Stomach (tissue), 8 donors: ENCODE measurements at regions not wholly inside any gene's neighbourhood (a gene's known extent, or its start where the extent isn't known, plus 50 kb on each side); places are given as distances from the start of the nearest gene placed in this dataset.

Source experiments
- DNase-seq, 2 donors: peaks; one replicate each; pipeline versions ENCODE4 v3.0.0 to v3.0.0-alpha.2; 2013 to 2019
- H3K27ac ChIP-seq, 5 donors: fragments of 200-600 bp in 4 of 5; sonication (generic) in 4 of 5; one replicate each; pipeline ENCODE4 v1.5.1; 2013 to 2019; ENCODE audit warnings: mild to moderate bottlenecking in 1 of 5, moderate library complexity in 1 of 5
- H3K27me3 ChIP-seq, 3 donors: fragments of 200-600 bp; sonication (generic); one replicate each; pipeline ENCODE4 v1.5.1; 2017 to 2019; ENCODE audit warnings: mixed run types in 1 of 3
- H3K36me3 ChIP-seq, 4 donors: fragments of 200-600 bp; sonication (generic); 1 replicate in 3 of 4; 2 replicates in 1 of 4; pipeline ENCODE4 v1.5.1; 2016 to 2019
- H3K4me1 ChIP-seq, 4 donors: fragments of 200-600 bp; sonication (generic); one replicate each; pipeline ENCODE4 v1.5.1; 2016 to 2019
- H3K4me3 ChIP-seq, 4 donors: fragments of 200-600 bp; sonication (generic) in 3 of 4; one replicate each; pipeline ENCODE4 v1.5.1; 2016 to 2019; ENCODE audit warnings: mild to moderate bottlenecking in 1 of 4
- H3K9me3 ChIP-seq, 4 donors: fragments of 200-600 bp; sonication (generic); one replicate each; pipeline ENCODE4 v1.5.1; 2016 to 2019
- CTCF ChIP-seq, 7 experiments: fragments of 450-650 bp in 4 of 7; fragments of 200-600 bp in 3 of 7; sonication (generic) in 3 of 7; IDR thresholded peaks; one replicate each; pipeline ENCODE4 v1.5.1; 2016 to 2019; ENCODE audit warnings: antibody characterized with exemption in 7 of 7, control low read depth in 2 of 7, mild to moderate bottlenecking in 1 of 7
- EP300 ChIP-seq: sonication (generic); formaldehyde crosslinking; IDR thresholded peaks from one replicate; pipeline ENCODE4 v1.6.1; 2017; ENCODE audit warnings: antibody characterized with exemption
- POLR2A ChIP-seq, 4 donors: fragments of 450-650 bp; IDR thresholded peaks; one replicate each; pipeline ENCODE4 v1.6.1; 2016; ENCODE audit warnings: antibody characterized with exemption in 4 of 4, control low read depth in 2 of 4, mild to moderate bottlenecking in 1 of 4, moderate library complexity in 1 of 4
- POLR2AphosphoS5 ChIP-seq, 3 donors: sonication (generic); formaldehyde crosslinking; IDR thresholded peaks; one replicate each; pipeline ENCODE4 v1.6.1; 2016; ENCODE audit warnings: antibody characterized with exemption in 3 of 3
- WGBS, 5 donors: extraction: QIAGEN DNeasy Blood & Tissue Kit in 3 of 5; methylation state at CpG; one replicate each; pipeline versions ENCODE4 v1.1.5 to v1.1.7; 2013 to 2018; 5-methylcytosine and 5-hydroxymethylcytosine counted together
- intact Hi-C: fragments of 100-400 bp; cut with DNase I; formaldehyde crosslinking; loops from one replicate; pipeline ENCODE4 v1.15.1; 2023; ENCODE audit warnings: low total_unique reads
- donor health status: healthy with polysubstance abuse.
- donor health status: Bipolar disorder and iron deficiency.
- donor health status: healthy.

- Histone ChIP-seq H3K9me3 (no peaks in the 10 kb centered on the region), H3K27ac (no peak overlapping the region), H3K4me3 (no peak overlapping the region), H3K4me1 (peaks cover 0 to 5% (median under 1%) of the 10 kb centered on the region in 4 donors), H3K36me3 (no peaks in the 10 kb centered on the region), H3K27me3 (no peaks in the 10 kb centered on the region)
- WGBS, 5 donors: 67 to 81% (median 73%) methylated on average over 4 of the region's 4 CpGs
- TF ChIP-seq POLR2A (IDR thresholded peaks at IDR 0.05) (no peak), POLR2AphosphoS5 (IDR thresholded peaks at IDR 0.05) (no peak)
- intact Hi-C loops: no loop called here
- DNase-seq: no peak
Measured at GRCh38 chr2:136219963-136220362, 102.0 kb upstream of the CXCR4 start.

- Histone ChIP-seq H3K36me3 (no peaks in the 10 kb centered on the region), H3K27me3 (no peaks in the 10 kb centered on the region), H3K9me3 (no peaks in the 10 kb centered on the region), H3K4me1 (peaks cover 0 to 8% (median 6%) of the 10 kb centered on the region in 4 donors), H3K27ac (no peak overlapping the region), H3K4me3 (no peak overlapping the region)
- WGBS, 5 donors: 75 to 81% (median 80%) methylated on average over 6 of the region's 6 CpGs
- no peak for TF ChIP-seq POLR2AphosphoS5 (IDR thresholded peaks at IDR 0.05)
- no peak for TF ChIP-seq EP300
- TF ChIP-seq POLR2A (IDR thresholded peaks at IDR 0.05): no peak
- intact Hi-C loops: no loop called here
- DNase-seq: no peak
Measured at GRCh38 chr2:136219341-136219740, 101.4 kb upstream of the CXCR4 start.

DNA sequence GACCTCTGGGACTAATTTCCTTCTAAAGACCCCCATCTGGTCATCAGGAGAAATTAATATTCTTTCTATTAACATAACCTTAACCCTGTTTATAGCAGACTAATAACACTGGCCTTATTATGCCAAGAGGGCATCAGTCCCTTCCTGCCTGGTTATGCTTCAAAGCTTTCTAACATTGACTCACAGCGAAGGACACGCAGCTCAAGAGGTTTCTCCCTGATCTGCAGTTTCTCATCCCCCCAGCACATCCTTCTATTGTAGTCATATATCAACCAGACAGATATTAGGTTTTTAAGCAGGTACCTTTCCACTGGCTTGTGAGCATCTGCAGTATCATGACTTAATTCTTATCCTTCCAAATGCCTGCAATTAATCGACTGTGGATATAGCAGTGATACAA, 100.0 kb upstream of the CXCR4 start:
- intact Hi-C loops: no loop called here
- no peak for TF ChIP-seq CTCF (IDR thresholded peaks at IDR 0.05)
- TF ChIP-seq POLR2AphosphoS5 (IDR thresholded peaks at IDR 0.05): no peak
- no peak for TF ChIP-seq EP300
- no peak for TF ChIP-seq POLR2A (IDR thresholded peaks at IDR 0.05)
- 71 to 86% (median 85%) methylated on average over 3 of the region's 3 CpGs for WGBS, 5 donors
- H3K27me3 ChIP-seq: no peaks in the 10 kb centered on the region
- H3K4me1 ChIP-seq: peaks cover 0 to 16% (median 8%) of the 10 kb centered on the region in 4 donors
- no peak overlapping the region for H3K4me3 ChIP-seq
- H3K36me3 ChIP-seq: no peaks in the 10 kb centered on the region
- DNase-seq: no peak
- H3K9me3 ChIP-seq: no peaks in the 10 kb centered on the region
- no peak overlapping the region for H3K27ac ChIP-seq

DNA sequence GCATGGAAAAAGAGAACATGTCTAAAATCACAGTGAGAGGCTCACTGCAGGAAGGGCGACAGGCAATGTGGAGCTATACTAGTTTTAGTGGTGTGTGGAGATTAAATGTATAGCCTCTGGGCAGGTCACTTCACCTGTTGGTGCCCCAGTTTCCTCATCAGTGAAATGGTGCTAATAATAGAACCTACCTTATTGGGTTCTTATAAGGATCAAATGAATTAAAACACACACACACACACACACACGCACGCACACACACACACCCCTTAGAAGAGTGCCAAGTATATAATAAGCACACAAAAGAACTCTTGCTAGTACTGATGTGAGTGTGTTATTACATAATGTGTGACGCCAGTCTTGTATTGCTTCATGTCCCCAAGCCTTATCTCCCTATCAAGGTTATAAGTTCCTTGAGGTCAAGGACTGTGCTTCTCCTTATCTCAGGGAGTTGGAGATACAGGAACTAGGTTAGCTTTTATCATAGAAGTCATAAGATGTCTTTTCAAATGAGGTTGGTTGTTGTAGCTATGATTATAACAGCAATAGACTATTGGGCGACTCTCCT, 98.0 kb upstream of the CXCR4 start:
- 78 to 89% (median 84%) methylated on average over 5 of the region's 5 CpGs for WGBS, 5 donors

DNA sequence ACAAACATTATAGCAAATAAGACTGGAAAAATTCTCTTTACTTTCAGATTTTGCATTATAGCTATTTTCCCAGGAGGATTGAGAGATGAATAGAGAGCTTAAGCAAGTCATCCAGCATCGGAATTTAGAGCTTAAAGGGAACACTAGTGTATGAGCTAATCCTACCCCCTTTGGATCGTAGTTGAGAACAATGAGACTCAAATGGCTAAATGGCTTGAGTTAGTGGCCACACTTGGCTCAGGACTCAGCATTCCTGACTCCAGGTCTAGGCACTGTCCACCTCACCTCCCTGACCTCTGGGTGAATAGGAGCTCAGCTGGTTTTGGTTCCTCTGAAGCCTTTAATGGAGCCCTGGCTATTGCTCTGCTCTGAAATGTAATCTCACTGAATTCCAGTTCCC, 97.5 kb upstream of the CXCR4 start:
- TF ChIP-seq POLR2A (IDR thresholded peaks at IDR 0.05): no peak
- TF ChIP-seq CTCF (IDR thresholded peaks at IDR 0.05): no peak
- TF ChIP-seq POLR2AphosphoS5 (IDR thresholded peaks at IDR 0.05): no peak
- no peak for TF ChIP-seq EP300
- H3K4me1 ChIP-seq: peaks cover 0 to 16% (median 8%) of the 10 kb centered on the region in 4 donors
- no peak for DNase-seq
- H3K27ac ChIP-seq: no peak overlapping the region
- H3K4me3 ChIP-seq: no peak overlapping the region
- no peaks in the 10 kb centered on the region for H3K27me3 ChIP-seq
- intact Hi-C loops: no loop called here
- WGBS, 5 donors: 65 to 83% (median 76%) methylated on average over 2 of the region's 2 CpGs
- no peaks in the 10 kb centered on the region for H3K36me3 ChIP-seq
- H3K9me3 ChIP-seq: no peaks in the 10 kb centered on the region

More for the DNA sequence above, 98.0 kb upstream of the CXCR4 start:
- TF ChIP-seq CTCF (IDR thresholded peaks at IDR 0.05): no peak
- no peak for TF ChIP-seq EP300
- TF ChIP-seq POLR2AphosphoS5 (IDR thresholded peaks at IDR 0.05): no peak
- no peak for TF ChIP-seq POLR2A (IDR thresholded peaks at IDR 0.05)
- intact Hi-C loops: no loop called here
- Histone ChIP-seq H3K36me3 (no peaks in the 10 kb centered on the region), H3K4me3 (no peak overlapping the region), H3K27me3 (no peaks in the 10 kb centered on the region), H3K4me1 (peaks cover 0 to 16% (median 8%) of the 10 kb centered on the region in 4 donors), H3K27ac (no peak overlapping the region), H3K9me3 (no peaks in the 10 kb centered on the region)
- DNase-seq: no peak
